Middle frontal gyrus (tissue), 1 donor: ENCODE measurements at regions not wholly inside any gene's neighbourhood (a gene's known extent, or its start where the extent isn't known, plus 50 kb on each side); places are given as distances from the start of the nearest gene placed in this dataset.
A peak's percentile ranks its signal among the peaks of the same experiment; 100 is the strongest.

ENCODE experiments used
- DNase-seq: peaks from one replicate; pipeline ENCODE4 v3.0.0-alpha.2; 2015; ENCODE audit warnings: low spot score; ENCODE audit errors: extremely low spot score

- DNase-seq: no peak
Measured at GRCh38 chr17:68812876-68813584, 142.2 kb downstream of the ABCA8 start.

GRCh38 chr17:68809148-68809547 is 146.0 kb downstream of the ABCA8 start:
- DNase-seq: no peak

- DNase-seq: no peak
Measured at GRCh38 chr17:68807998-68808772, 147.0 kb downstream of the ABCA8 start.

- no peak for DNase-seq
Measured at GRCh38 chr17:68805609-68806008, 149.6 kb downstream of the ABCA8 start.

- DNase-seq: no peak
Measured at GRCh38 chr17:68804777-68805520, 150.2 kb downstream of the ABCA8 start.

GRCh38 chr17:68803164-68803929 is 151.8 kb downstream of the ABCA8 start:
- no peak for DNase-seq

- no peak for DNase-seq
Measured at GRCh38 chr17:68801335-68802247, 153.6 kb downstream of the ABCA8 start.

GRCh38 chr17:68800751-68801150 is 154.4 kb downstream of the ABCA8 start:
- no peak for DNase-seq

GRCh38 chr17:68794636-68795434 is 160.4 kb downstream of the ABCA8 start:
- DNase-seq: peak; percentile 85

GRCh38 chr17:68792873-68793272 is 162.3 kb downstream of the ABCA8 start:
- no peak for DNase-seq

GRCh38 chr17:68792042-68792685 is 163.0 kb downstream of the ABCA8 start:
- no peak for DNase-seq

GRCh38 chr17:68790931-68791330 is 164.3 kb downstream of the ABCA8 start:
- no peak for DNase-seq

GRCh38 chr17:68790492-68790891 is 164.7 kb downstream of the ABCA8 start:
- DNase-seq: no peak

GRCh38 chr17:68789203-68789962 is 165.8 kb downstream of the ABCA8 start:
- DNase-seq: no peak

GRCh38 chr17:68785565-68786486 is 169.4 kb downstream of the ABCA8 start:
- no peak for DNase-seq

- no peak for DNase-seq
Measured at GRCh38 chr17:68784431-68784830, 170.8 kb downstream of the ABCA8 start.

GRCh38 chr17:68783861-68784260 is 171.3 kb downstream of the ABCA8 start:
- DNase-seq: no peak
